HepG2 (cell line): ENCODE measurements at regions not wholly inside any gene's neighbourhood (a gene's known extent, or its start where the extent isn't known, plus 50 kb on each side); places are given as distances from the start of the nearest gene placed in this dataset.

Source experiments
- CTCF ChIP-seq: sonication (generic); formaldehyde crosslinking; IDR thresholded peaks from 2 replicates; pipeline ENCODE4 v1.5.0; 2020; ENCODE audit warnings: mild to moderate bottlenecking, missing genetic modification reagents, moderate library complexity
- HMGXB4 ChIP-seq, 2 experiments: sonication (generic) in 1 of 2; formaldehyde crosslinking in 1 of 2; IDR thresholded peaks; 2 replicates each; pipeline versions ENCODE4 v1.4.0 to v1.6.1; 2018 to 2020; ENCODE audit warnings: missing genetic modification reagents in 2 of 2, borderline replicate concordance in 1 of 2, low read depth in 1 of 2, mild to moderate bottlenecking in 1 of 2, missing biosample characterization in 1 of 2
- MAFK ChIP-seq, 2 experiments: IDR thresholded peaks in 1 of 2; conservative IDR thresholded peaks in 1 of 2; 2 replicates each; pipeline ENCODE4 v1.6.1; 2011; ENCODE audit warnings: improper control_type of control experiment in 2 of 2, low read length in 2 of 2
- POLR2A ChIP-seq, 2 experiments: IDR thresholded peaks; 2 replicates each; pipeline ENCODE4 v1.6.1; 2011; ENCODE audit warnings: low read depth in 2 of 2, low read length in 2 of 2, mild to moderate bottlenecking in 1 of 2, moderate library complexity in 1 of 2; ENCODE audit not compliant: insufficient read depth in 1 of 2
- SP1 ChIP-seq, 2 experiments: fragments of 450-650 bp in 1 of 2; sonication (generic) in 1 of 2; formaldehyde crosslinking in 1 of 2; IDR thresholded peaks; 2 replicates each; pipeline versions ENCODE4 v1.4.0 to v1.6.1; 2016 to 2020; ENCODE audit warnings: missing genetic modification reagents in 1 of 2
- TAF1 ChIP-seq: sonication (generic); formaldehyde crosslinking; IDR thresholded peaks from 2 replicates; pipeline ENCODE4 v1.4.0; 2020; ENCODE audit warnings: missing genetic modification reagents
- ZNF124 ChIP-seq: sonication (generic); formaldehyde crosslinking; IDR thresholded peaks from 2 replicates; pipeline ENCODE4 v1.4.0; 2020; ENCODE audit warnings: missing genetic modification reagents
- ZNF230 ChIP-seq: sonication (generic); formaldehyde crosslinking; IDR thresholded peaks from 2 replicates; pipeline ENCODE4 v1.4.0; 2020; ENCODE audit warnings: mild to moderate bottlenecking, missing genetic modification reagents
- TF ChIP-seq, protein P1 (sequence below): sonication (generic); formaldehyde crosslinking; IDR thresholded peaks from 2 replicates; pipeline ENCODE4 v1.4.0; 2020; ENCODE audit warnings: missing genetic modification reagents

DNA sequence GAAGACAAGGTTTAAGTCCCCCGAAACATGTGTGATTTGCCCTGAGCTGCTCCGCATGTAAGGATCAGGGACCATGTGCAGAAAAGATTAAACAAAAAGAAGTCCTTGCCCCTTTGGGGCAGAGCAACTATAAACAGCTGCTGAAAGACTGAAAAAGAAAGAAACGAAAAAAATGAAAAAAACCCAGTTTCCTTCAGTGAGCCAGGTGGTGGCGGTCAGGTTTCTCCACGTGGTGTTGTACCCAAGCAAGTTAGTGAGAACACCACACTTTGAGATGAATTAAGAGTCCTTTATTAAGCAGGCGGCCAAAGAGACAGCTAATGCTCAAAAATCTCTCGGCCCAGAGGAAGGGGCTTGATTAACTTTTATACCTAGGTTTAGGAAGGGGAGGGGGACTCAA, 404.9 kb upstream of the SYT4 start:
- TF ChIP-seq SP1 (IDR thresholded peaks at IDR 0.05): no peak
- no peak for TF ChIP-seq SP1 (CRISPR knock-in tag; IDR thresholded peaks at IDR 0.05)
- no peak for TF ChIP-seq ZNF230
- no peak for TF ChIP-seq CTCF
- no peak for TF ChIP-seq HMGXB4 (CRISPR knock-in tag; IDR thresholded peaks at IDR 0.05; ENCODE audit: borderline replicate concordance in 1 of 2, low read depth in 1 of 2)
- no peak for TF ChIP-seq ZNF124 (CRISPR knock-in tag)
- TF ChIP-seq, protein P1, sequence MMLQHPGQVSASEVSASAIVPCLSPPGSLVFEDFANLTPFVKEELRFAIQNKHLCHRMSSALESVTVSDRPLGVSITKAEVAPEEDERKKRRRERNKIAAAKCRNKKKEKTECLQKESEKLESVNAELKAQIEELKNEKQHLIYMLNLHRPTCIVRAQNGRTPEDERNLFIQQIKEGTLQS: no peak
- TF ChIP-seq POLR2A (IDR thresholded peaks at IDR 0.05; ENCODE audit: insufficient read depth in 1 of 2, low read depth in 2 of 2, low read length in 2 of 2): no peak
- TF ChIP-seq MAFK (conservative IDR thresholded peaks at IDR 0.05 in 1 of 2, IDR thresholded peaks at IDR 0.05 in 1 of 2; ENCODE audit: low read length in 2 of 2): no peak
- no peak for TF ChIP-seq TAF1 (CRISPR knock-in tag)
